ENCODE measurements at regions not wholly inside any gene's neighbourhood (a gene's known extent, or its start where the extent isn't known, plus 50 kb on each side); places are given as distances from the start of the nearest gene placed in this dataset.
"Not testable (repeated sequence)": the region's sequence is repeated elsewhere in the genome, so short reads cannot be mapped to it uniquely, and the experiment has no call there.

GRCh38 chr7:73954861-73955260 is 73.1 kb upstream of the ELN start:
- H3K9me3 ChIP-seq (ENCODE audit: severe bottlenecking), result no peaks in the 10 kb centered on the region
- H3K4me3 ChIP-seq (ENCODE audit: low read depth, low read length), result no peak overlapping the region
- no peak overlapping the region for H3K27ac ChIP-seq
- DNase-seq, result no peak
- no peaks in the 10 kb centered on the region for H3K36me3 ChIP-seq
- no peaks in the 10 kb centered on the region for H3K27me3 ChIP-seq (ENCODE audit: insufficient read depth, low read depth, severe bottlenecking)
- TF ChIP-seq CTCF (IDR thresholded peaks at IDR 0.05; ENCODE audit: low read depth, low read length), result no peak

GRCh38 chr7:73960548-73960947 is 67.4 kb upstream of the ELN start:
- no peak overlapping the region for H3K27ac ChIP-seq
- no peaks in the 10 kb centered on the region for H3K27me3 ChIP-seq (ENCODE audit: insufficient read depth, low read depth, severe bottlenecking)
- no peak overlapping the region for H3K4me3 ChIP-seq (ENCODE audit: low read depth, low read length)
- H3K36me3 ChIP-seq, result no peaks in the 10 kb centered on the region
- H3K9me3 ChIP-seq (ENCODE audit: severe bottlenecking), result peaks cover 5% of the 10 kb centered on the region
- no peak for TF ChIP-seq CTCF (IDR thresholded peaks at IDR 0.05; ENCODE audit: low read depth, low read length)
- DNase-seq, result no peak

GRCh38 chr7:73961991-73962390 is 66.0 kb upstream of the ELN start:
- H3K27me3 ChIP-seq (ENCODE audit: insufficient read depth, low read depth, severe bottlenecking); H3K4me3 ChIP-seq (ENCODE audit: low read depth, low read length); H3K9me3 ChIP-seq (ENCODE audit: severe bottlenecking); DNase-seq; H3K27ac ChIP-seq; H3K36me3 ChIP-seq: not testable (repeated sequence)

- peaks cover 5% of the 10 kb centered on the region for H3K9me3 ChIP-seq (ENCODE audit: severe bottlenecking)
- H3K36me3 ChIP-seq, result no peaks in the 10 kb centered on the region
- no peak overlapping the region for H3K27ac ChIP-seq
- H3K4me3 ChIP-seq (ENCODE audit: low read depth, low read length), result no peak overlapping the region
- no peaks in the 10 kb centered on the region for H3K27me3 ChIP-seq (ENCODE audit: insufficient read depth, low read depth, severe bottlenecking)
- no peak for TF ChIP-seq CTCF (IDR thresholded peaks at IDR 0.05; ENCODE audit: low read depth, low read length)
- DNase-seq, result no peak
Observed at GRCh38 chr7:73963252-73963822, 64.6 kb upstream of the ELN start.

GRCh38 chr7:73964786-73965185 is 63.2 kb upstream of the ELN start:
- TF ChIP-seq CTCF (IDR thresholded peaks at IDR 0.05; ENCODE audit: low read depth, low read length), result no peak
- H3K27ac ChIP-seq, result no peak overlapping the region

GRCh38 chr7:73966062-73966940 is 61.7 kb upstream of the ELN start:
- Histone ChIP-seq H3K4me3 (ENCODE audit: low read depth, low read length) (no peak overlapping the region), H3K36me3 (no peaks in the 10 kb centered on the region), H3K27ac (no peak overlapping the region), H3K9me3 (ENCODE audit: severe bottlenecking) (peaks cover 5% of the 10 kb centered on the region), H3K27me3 (ENCODE audit: insufficient read depth, low read depth, severe bottlenecking) (no peaks in the 10 kb centered on the region)
- TF ChIP-seq CTCF (IDR thresholded peaks at IDR 0.05; ENCODE audit: low read depth, low read length), result no peak
- no peak for DNase-seq

More at GRCh38 chr7:73964786-73965185, 63.2 kb upstream of the ELN start:
- no peak overlapping the region for H3K4me3 ChIP-seq (ENCODE audit: low read depth, low read length)
- no peak for DNase-seq
- H3K36me3 ChIP-seq, result no peaks in the 10 kb centered on the region
- H3K27me3 ChIP-seq (ENCODE audit: insufficient read depth, low read depth, severe bottlenecking), result no peaks in the 10 kb centered on the region
- peaks cover 5% of the 10 kb centered on the region for H3K9me3 ChIP-seq (ENCODE audit: severe bottlenecking)
